ENCODE measurements at regions not wholly inside any gene's neighbourhood (a gene's known extent, or its start where the extent isn't known, plus 50 kb on each side); places are given as distances from the start of the nearest gene placed in this dataset.

GRCh38 chr4:96525898-96526297 is 686.0 kb downstream of the PDHA2 start:
- Histone ChIP-seq H3K27ac (ENCODE audit: low read depth, low read length) (no peak overlapping the region), H3K36me3 (ENCODE audit: control insufficient read depth, low read length) (no peaks in the 10 kb centered on the region), H3K9me3 (ENCODE audit: control insufficient read depth, insufficient read depth, low read length) (no peaks in the 10 kb centered on the region; the same call in 1 of the 2 replicates), H4K20me1 (ENCODE audit: control insufficient read depth, insufficient read depth, low read depth, low read length) (no peaks in the 10 kb centered on the region), H3K79me2 (ENCODE audit: control insufficient read depth, low read length) (no peaks in the 10 kb centered on the region), H3F3A (ENCODE audit: control insufficient read depth, insufficient read depth) (no peaks in the 10 kb centered on the region), H3K27me3 (ENCODE audit: control insufficient read depth, low read length) (no peaks in the 10 kb centered on the region), H3K9me2 (replicated peaks; ENCODE audit: control insufficient read depth, low read length) (no peaks in the 10 kb centered on the region), H3K4me2 (ENCODE audit: low read length) (no peak overlapping the region), H3K4me3 (ENCODE audit: low read length) (no peak overlapping the region), H3K4me1 (ENCODE audit: control insufficient read depth, low read length) (no peaks in the 10 kb centered on the region)
- no peak for TF ChIP-seq EZH2phosphoT487 (IDR thresholded peaks at IDR 0.05; ENCODE audit: borderline replicate concordance, low read length)
- no peak for TF ChIP-seq CTCF (IDR thresholded peaks at IDR 0.05; ENCODE audit: low read depth, low read length, poor library complexity, severe bottlenecking)

GRCh38 chr4:96526625-96527024 is 686.7 kb downstream of the PDHA2 start:
- Histone ChIP-seq H3K27ac (ENCODE audit: low read depth, low read length) (no peak overlapping the region), H3K27me3 (ENCODE audit: control insufficient read depth, low read length) (no peaks in the 10 kb centered on the region), H3K4me3 (ENCODE audit: low read length) (no peak overlapping the region), H3K4me2 (ENCODE audit: low read length) (no peak overlapping the region), H3K4me1 (ENCODE audit: control insufficient read depth, low read length) (no peaks in the 10 kb centered on the region), H3K9me3 (ENCODE audit: control insufficient read depth, insufficient read depth, low read length) (no peaks in the 10 kb centered on the region; the same call in 1 of the 2 replicates), H3F3A (ENCODE audit: control insufficient read depth, insufficient read depth) (no peaks in the 10 kb centered on the region), H3K9me2 (replicated peaks; ENCODE audit: control insufficient read depth, low read length) (no peaks in the 10 kb centered on the region), H4K20me1 (ENCODE audit: control insufficient read depth, insufficient read depth, low read depth, low read length) (no peaks in the 10 kb centered on the region), H3K79me2 (ENCODE audit: control insufficient read depth, low read length) (no peaks in the 10 kb centered on the region), H3K36me3 (ENCODE audit: control insufficient read depth, low read length) (no peaks in the 10 kb centered on the region)
- TF ChIP-seq CTCF (IDR thresholded peaks at IDR 0.05; ENCODE audit: low read depth, low read length, poor library complexity, severe bottlenecking) (no peak), EZH2phosphoT487 (IDR thresholded peaks at IDR 0.05; ENCODE audit: borderline replicate concordance, low read length) (no peak)

GRCh38 chr4:96531836-96532235 is 691.9 kb downstream of the PDHA2 start:
- no peaks in the 10 kb centered on the region for H3K79me2 ChIP-seq (ENCODE audit: control insufficient read depth, low read length)

More at GRCh38 chr4:96531836-96532235, 691.9 kb downstream of the PDHA2 start:
- Histone ChIP-seq H3K4me1 (ENCODE audit: control insufficient read depth, low read length) (no peaks in the 10 kb centered on the region), H3K4me2 (ENCODE audit: low read length) (no peak overlapping the region), H3K36me3 (ENCODE audit: control insufficient read depth, low read length) (no peaks in the 10 kb centered on the region), H3K27me3 (ENCODE audit: control insufficient read depth, low read length) (no peaks in the 10 kb centered on the region), H3F3A (ENCODE audit: control insufficient read depth, insufficient read depth) (no peaks in the 10 kb centered on the region), H3K9me2 (replicated peaks; ENCODE audit: control insufficient read depth, low read length) (no peaks in the 10 kb centered on the region), H3K27ac (ENCODE audit: low read depth, low read length) (no peak overlapping the region), H3K9me3 (ENCODE audit: control insufficient read depth, insufficient read depth, low read length) (no peaks in the 10 kb centered on the region), H4K20me1 (ENCODE audit: control insufficient read depth, insufficient read depth, low read depth, low read length) (no peaks in the 10 kb centered on the region), H3K4me3 (ENCODE audit: low read length) (no peak overlapping the region)
- no peak for TF ChIP-seq CTCF (IDR thresholded peaks at IDR 0.05; ENCODE audit: low read depth, low read length, poor library complexity, severe bottlenecking)
- no peak for TF ChIP-seq EZH2phosphoT487 (IDR thresholded peaks at IDR 0.05; ENCODE audit: borderline replicate concordance, low read length)

All from DOHH2 (cell line).